Hepatocyte (in vitro differentiated cells): ENCODE measurements at regions not wholly inside any gene's neighbourhood (a gene's known extent, or its start where the extent isn't known, plus 50 kb on each side); places are given as distances from the start of the nearest gene placed in this dataset.

Experiments
- DNase-seq: peaks from one replicate; pipeline ENCODE4 v3.0.0-alpha.2; 2016; ENCODE audit warnings: low spot score
- H2AFZ ChIP-seq: fragments of 200-600 bp; sonication (generic); 2 replicates; pipeline ENCODE4 v1.6.0; 2016; ENCODE audit warnings: antibody characterized with exemption, mild to moderate bottlenecking
- H3K27ac ChIP-seq: fragments of 200-600 bp; sonication (generic); 2 replicates; pipeline ENCODE4 v1.5.1; 2016; ENCODE audit warnings: mild to moderate bottlenecking
- H3K27me3 ChIP-seq: fragments of 200-600 bp; sonication (generic); 2 replicates; pipeline ENCODE4 v1.6.1; 2016
- H3K36me3 ChIP-seq: fragments of 200-600 bp; sonication (generic); replicated peaks from 2 replicates; pipeline ENCODE4 v1.5.1; 2016; ENCODE audit warnings: low read depth; ENCODE audit not compliant: insufficient read depth
- H3K4me1 ChIP-seq: fragments of 200-600 bp; sonication (generic); 2 replicates; pipeline ENCODE4 v1.5.1; 2016; ENCODE audit warnings: mild to moderate bottlenecking, moderate library complexity; ENCODE audit not compliant: insufficient read depth
- H3K4me2 ChIP-seq: fragments of 200-600 bp; sonication (generic); 2 replicates; pipeline ENCODE4 v1.6.0; 2016
- H3K4me3 ChIP-seq: fragments of 200-600 bp; sonication (generic); 2 replicates; pipeline ENCODE4 v1.5.1; 2016; ENCODE audit warnings: mild to moderate bottlenecking
- H3K79me2 ChIP-seq: fragments of 200-600 bp; sonication (generic); 2 replicates; pipeline ENCODE4 v1.6.0; 2017; ENCODE audit warnings: mild to moderate bottlenecking
- H3K9me2 ChIP-seq: fragments of 200-600 bp; sonication (generic); replicated peaks from 2 replicates; pipeline ENCODE4 v1.6.0; 2017; ENCODE audit warnings: mild to moderate bottlenecking; ENCODE audit not compliant: insufficient read depth
- H3K9me3 ChIP-seq: fragments of 200-600 bp; sonication (generic); 2 replicates; pipeline ENCODE4 v1.5.1; 2016; ENCODE audit warnings: low read depth, mild to moderate bottlenecking
- H4K20me1 ChIP-seq: fragments of 200-600 bp; sonication (generic); 2 replicates; pipeline ENCODE4 v1.6.0; 2016; ENCODE audit warnings: mild to moderate bottlenecking; ENCODE audit not compliant: insufficient read depth, poor library complexity, severe bottlenecking
- EZH2 ChIP-seq: fragments of 200-600 bp; sonication (generic); IDR thresholded peaks from 2 replicates; pipeline ENCODE4 v1.6.1; 2016; ENCODE audit warnings: antibody characterized with exemption, mild to moderate bottlenecking, borderline replicate concordance
- EZH2phosphoT487 ChIP-seq: fragments of 200-600 bp; sonication (generic); IDR thresholded peaks from one replicate; pipeline ENCODE4 v1.6.1; 2018; ENCODE audit warnings: antibody characterized with exemption, mild to moderate bottlenecking, low read depth, moderate library complexity; ENCODE audit not compliant: unreplicated experiment, severe bottlenecking
- WGBS: methylation state at CpG from one replicate; pipeline ENCODE4 v1.1.6; 2016; ENCODE audit warnings: low lambda C conversion rate; ENCODE audit errors: missing lambda C conversion rate; 5-methylcytosine and 5-hydroxymethylcytosine counted together
- TF ChIP-seq, protein P1 (sequence below): fragments of 200-600 bp; sonication (generic); IDR thresholded peaks from 2 replicates; pipeline ENCODE4 v1.5.1; 2016; ENCODE audit warnings: antibody characterized with exemption, mild to moderate bottlenecking; ENCODE audit not compliant: poor library complexity

DNA sequence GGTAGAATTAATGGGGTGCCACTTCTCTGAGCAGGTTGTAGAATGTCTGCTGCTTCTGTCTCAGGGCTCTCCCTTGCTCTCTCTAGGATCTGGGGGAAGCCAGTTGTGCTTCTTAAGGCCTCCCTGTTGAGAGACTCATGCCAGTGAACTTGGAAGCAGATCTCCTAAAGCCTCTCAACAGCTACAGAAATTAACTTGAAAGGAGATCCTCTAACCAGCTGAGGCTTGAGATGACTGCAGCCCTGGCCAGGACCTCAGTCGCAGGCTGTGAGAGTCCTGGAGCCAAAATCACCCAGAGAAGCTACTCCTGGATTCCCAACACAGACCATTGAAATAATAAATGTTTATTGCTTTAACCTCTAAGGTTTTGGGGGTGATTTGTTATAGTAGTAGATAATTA is 180.2 kb upstream of the MARCKS start:
- Histone ChIP-seq H3K9me3 (no peaks in the 10 kb centered on the region), H2AFZ (no peak overlapping the region), H3K27me3 (no peaks in the 10 kb centered on the region), H4K20me1 (no peaks in the 10 kb centered on the region), H3K27ac (no peak overlapping the region), H3K4me2 (no peak overlapping the region), H3K36me3 (no peaks in the 10 kb centered on the region), H3K9me2 (no peaks in the 10 kb centered on the region), H3K4me3 (no peak overlapping the region), H3K4me1 (peaks cover 6% of the 10 kb centered on the region), H3K79me2 (no peaks in the 10 kb centered on the region)
- WGBS = 88% methylated on average over 1 of the region's 1 CpG
- DNase-seq = no peak
- TF ChIP-seq EZH2phosphoT487 (no peak), EZH2 (no peak)
- TF ChIP-seq, protein P1, sequence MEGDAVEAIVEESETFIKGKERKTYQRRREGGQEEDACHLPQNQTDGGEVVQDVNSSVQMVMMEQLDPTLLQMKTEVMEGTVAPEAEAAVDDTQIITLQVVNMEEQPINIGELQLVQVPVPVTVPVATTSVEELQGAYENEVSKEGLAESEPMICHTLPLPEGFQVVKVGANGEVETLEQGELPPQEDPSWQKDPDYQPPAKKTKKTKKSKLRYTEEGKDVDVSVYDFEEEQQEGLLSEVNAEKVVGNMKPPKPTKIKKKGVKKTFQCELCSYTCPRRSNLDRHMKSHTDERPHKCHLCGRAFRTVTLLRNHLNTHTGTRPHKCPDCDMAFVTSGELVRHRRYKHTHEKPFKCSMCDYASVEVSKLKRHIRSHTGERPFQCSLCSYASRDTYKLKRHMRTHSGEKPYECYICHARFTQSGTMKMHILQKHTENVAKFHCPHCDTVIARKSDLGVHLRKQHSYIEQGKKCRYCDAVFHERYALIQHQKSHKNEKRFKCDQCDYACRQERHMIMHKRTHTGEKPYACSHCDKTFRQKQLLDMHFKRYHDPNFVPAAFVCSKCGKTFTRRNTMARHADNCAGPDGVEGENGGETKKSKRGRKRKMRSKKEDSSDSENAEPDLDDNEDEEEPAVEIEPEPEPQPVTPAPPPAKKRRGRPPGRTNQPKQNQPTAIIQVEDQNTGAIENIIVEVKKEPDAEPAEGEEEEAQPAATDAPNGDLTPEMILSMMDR = no peak

DNA sequence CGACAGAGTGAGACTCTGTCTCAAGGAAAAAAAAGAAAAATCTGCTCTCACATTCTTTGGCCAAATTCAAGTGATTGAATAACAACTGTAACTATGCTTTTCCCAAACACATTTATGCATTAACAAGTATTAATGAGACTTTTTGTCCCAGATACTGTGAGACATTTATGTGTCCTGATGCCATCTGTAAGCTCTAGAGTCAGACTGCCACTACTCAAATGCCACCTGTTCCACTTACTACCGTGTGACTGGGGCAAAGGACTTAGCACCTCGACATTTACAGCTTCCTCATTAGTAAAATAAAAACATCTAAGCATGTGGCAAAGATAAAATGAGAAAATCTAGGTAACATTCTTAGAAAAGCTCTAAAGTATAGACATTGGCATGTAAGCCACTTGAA is 178.1 kb upstream of the MARCKS start:
- no peaks in the 10 kb centered on the region for H3K27me3 ChIP-seq
- no peak overlapping the region for H3K4me3 ChIP-seq
- H3K9me2 ChIP-seq = no peaks in the 10 kb centered on the region
- no peak overlapping the region for H3K27ac ChIP-seq
- H3K79me2 ChIP-seq = no peaks in the 10 kb centered on the region
- no peaks in the 10 kb centered on the region for H3K4me1 ChIP-seq
- TF ChIP-seq EZH2phosphoT487 = no peak
- no peak for TF ChIP-seq EZH2
- TF ChIP-seq, protein P1 = no peak
- 80% methylated on average over 3 of the region's 3 CpGs for WGBS
- H3K9me3 ChIP-seq = no peaks in the 10 kb centered on the region
- H3K36me3 ChIP-seq = no peaks in the 10 kb centered on the region
- no peaks in the 10 kb centered on the region for H4K20me1 ChIP-seq
- no peak overlapping the region for H3K4me2 ChIP-seq
- H2AFZ ChIP-seq = no peak overlapping the region
- DNase-seq = no peak

DNA sequence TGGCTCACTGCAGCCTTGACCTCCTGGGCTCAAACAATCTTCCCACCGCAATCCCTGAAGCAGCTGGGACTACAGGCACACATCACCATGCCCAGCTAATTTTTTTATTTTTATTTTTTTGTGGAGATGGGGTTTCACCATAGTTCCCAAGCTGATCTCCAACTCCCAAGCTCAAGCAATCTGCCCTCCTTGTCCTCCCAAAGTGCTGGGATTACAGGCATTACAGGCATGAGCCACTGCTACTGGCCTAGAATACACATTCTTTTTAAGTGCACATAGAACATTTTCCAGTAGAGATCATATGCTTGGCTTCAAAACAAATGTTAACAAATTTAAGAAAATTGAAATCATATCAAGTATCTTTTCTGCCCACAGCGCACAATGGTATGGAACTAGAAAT is 176.8 kb upstream of the MARCKS start:
- Histone ChIP-seq H3K4me2 (no peak overlapping the region), H4K20me1 (no peaks in the 10 kb centered on the region), H2AFZ (no peak overlapping the region), H3K79me2 (no peaks in the 10 kb centered on the region), H3K36me3 (no peaks in the 10 kb centered on the region), H3K27ac (no peak overlapping the region), H3K4me3 (no peak overlapping the region), H3K9me2 (no peaks in the 10 kb centered on the region), H3K4me1 (no peaks in the 10 kb centered on the region), H3K27me3 (no peaks in the 10 kb centered on the region), H3K9me3 (no peaks in the 10 kb centered on the region)
- 92% methylated on average over 2 of the region's 2 CpGs for WGBS
- no peak for DNase-seq
- TF ChIP-seq EZH2 (no peak), EZH2phosphoT487 (no peak)
- TF ChIP-seq, protein P1 = no peak

DNA sequence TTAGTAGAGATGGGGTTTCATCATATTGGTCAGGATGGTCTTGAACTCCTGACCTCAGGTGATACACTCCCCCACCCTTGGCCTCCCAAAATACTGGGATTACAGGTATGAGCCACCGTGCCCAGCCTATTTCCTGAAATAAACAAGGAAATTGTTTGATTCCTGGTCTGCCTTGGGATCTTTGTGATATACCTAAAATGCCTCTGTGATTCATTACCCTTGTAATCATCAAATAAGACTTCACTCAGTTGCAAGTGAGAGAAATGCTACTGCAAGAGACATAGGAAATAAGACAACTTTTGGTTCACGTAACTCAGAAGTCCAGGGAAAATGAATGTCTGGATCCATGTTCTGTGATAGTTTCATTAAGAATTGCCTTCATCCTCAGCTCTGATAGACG is 173.2 kb upstream of the MARCKS start:
- 95% methylated on average over 3 of the region's 3 CpGs for WGBS
- H2AFZ ChIP-seq = no peak overlapping the region
- no peaks in the 10 kb centered on the region for H3K4me1 ChIP-seq
- no peaks in the 10 kb centered on the region for H3K9me3 ChIP-seq
- H3K79me2 ChIP-seq = no peaks in the 10 kb centered on the region
- H4K20me1 ChIP-seq = no peaks in the 10 kb centered on the region
- no peak overlapping the region for H3K4me3 ChIP-seq
- no peaks in the 10 kb centered on the region for H3K9me2 ChIP-seq
- no peak overlapping the region for H3K4me2 ChIP-seq
- TF ChIP-seq, protein P1 = no peak
- TF ChIP-seq EZH2 = no peak
- H3K36me3 ChIP-seq = no peaks in the 10 kb centered on the region
- no peak for DNase-seq
- H3K27me3 ChIP-seq = no peaks in the 10 kb centered on the region
- no peak overlapping the region for H3K27ac ChIP-seq
